ENCODE measurements at regions not wholly inside any gene's neighbourhood (a gene's known extent, or its start where the extent isn't known, plus 50 kb on each side); places are given as distances from the start of the nearest gene placed in this dataset.

- TF ChIP-seq, protein P1, sequence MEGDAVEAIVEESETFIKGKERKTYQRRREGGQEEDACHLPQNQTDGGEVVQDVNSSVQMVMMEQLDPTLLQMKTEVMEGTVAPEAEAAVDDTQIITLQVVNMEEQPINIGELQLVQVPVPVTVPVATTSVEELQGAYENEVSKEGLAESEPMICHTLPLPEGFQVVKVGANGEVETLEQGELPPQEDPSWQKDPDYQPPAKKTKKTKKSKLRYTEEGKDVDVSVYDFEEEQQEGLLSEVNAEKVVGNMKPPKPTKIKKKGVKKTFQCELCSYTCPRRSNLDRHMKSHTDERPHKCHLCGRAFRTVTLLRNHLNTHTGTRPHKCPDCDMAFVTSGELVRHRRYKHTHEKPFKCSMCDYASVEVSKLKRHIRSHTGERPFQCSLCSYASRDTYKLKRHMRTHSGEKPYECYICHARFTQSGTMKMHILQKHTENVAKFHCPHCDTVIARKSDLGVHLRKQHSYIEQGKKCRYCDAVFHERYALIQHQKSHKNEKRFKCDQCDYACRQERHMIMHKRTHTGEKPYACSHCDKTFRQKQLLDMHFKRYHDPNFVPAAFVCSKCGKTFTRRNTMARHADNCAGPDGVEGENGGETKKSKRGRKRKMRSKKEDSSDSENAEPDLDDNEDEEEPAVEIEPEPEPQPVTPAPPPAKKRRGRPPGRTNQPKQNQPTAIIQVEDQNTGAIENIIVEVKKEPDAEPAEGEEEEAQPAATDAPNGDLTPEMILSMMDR (IDR thresholded peaks at IDR 0.05), result no peak
- TF ChIP-seq POLR2A (IDR thresholded peaks at IDR 0.05), result no peak
Observed at GRCh38 chr15:97140216-97140615, 809.7 kb downstream of the NR2F2 start.

All from thyroid gland (tissue), 4 donors.